Fibroblast of skin of right quadriceps (primary cell): ENCODE measurements at regions not wholly inside any gene's neighbourhood (a gene's known extent, or its start where the extent isn't known, plus 50 kb on each side); places are given as distances from the start of the nearest gene placed in this dataset.
A peak's percentile ranks its signal among the peaks of the same experiment; 100 is the strongest.
"Not testable (repeated sequence)": the region's sequence is repeated elsewhere in the genome, so short reads cannot be mapped to it uniquely, and the experiment has no call there.

Experiments
- DNase-seq: peaks from one replicate; pipeline ENCODE4 v3.0.0-alpha.2; 2013

DNA sequence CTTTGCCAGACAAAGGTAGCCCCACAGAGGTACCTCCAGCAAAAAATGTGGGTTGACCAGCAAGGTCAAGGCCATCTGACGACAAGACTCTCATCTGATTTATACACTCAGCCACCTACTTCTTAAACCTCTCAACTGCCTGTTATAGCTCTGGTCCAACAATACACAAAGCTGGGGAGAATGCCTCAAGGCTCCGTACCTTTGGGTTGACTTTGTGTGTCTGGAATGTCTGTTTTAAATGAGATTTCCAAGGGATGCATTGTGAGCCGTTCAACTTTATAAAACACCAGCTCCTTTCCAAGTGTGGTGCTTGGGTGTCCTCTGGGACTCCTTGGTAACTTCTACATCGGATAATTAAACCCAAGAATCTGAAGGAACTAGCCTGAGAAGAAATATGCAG lies 167.0 kb upstream of the RPL34 start:
- no peak for DNase-seq

DNA sequence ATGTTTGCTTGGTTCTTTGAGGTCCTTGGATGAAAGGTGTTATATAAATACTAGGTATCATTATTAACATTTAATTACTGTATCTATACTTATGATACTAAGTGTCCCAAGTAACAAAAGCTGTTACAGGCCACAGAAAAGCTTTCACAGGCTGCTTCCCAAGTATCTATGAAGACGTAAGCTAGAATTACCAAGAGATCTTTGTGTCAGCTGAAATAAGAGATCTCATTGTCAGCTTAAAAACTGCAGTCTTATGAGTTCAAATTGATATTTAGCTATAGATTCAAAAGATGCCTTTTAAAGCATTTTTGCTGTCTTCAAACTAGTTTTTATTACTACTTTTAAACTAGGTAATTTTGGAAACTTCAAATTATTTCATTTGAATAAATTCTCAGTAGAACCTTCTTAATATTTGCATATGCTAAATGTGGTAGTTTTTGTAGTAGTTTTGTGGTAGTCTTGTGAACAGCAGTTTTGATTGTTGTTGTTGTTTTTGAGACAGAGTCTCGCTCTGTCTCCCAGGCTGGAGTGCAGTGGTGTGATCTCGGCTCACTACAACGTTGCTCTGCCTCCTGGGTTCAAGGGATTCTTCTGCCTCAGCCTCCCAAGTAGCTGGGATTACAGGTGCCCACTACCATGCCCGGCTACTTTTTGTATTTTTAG lies 170.0 kb upstream of the RPL34 start:
- DNase-seq, result no peak

DNA sequence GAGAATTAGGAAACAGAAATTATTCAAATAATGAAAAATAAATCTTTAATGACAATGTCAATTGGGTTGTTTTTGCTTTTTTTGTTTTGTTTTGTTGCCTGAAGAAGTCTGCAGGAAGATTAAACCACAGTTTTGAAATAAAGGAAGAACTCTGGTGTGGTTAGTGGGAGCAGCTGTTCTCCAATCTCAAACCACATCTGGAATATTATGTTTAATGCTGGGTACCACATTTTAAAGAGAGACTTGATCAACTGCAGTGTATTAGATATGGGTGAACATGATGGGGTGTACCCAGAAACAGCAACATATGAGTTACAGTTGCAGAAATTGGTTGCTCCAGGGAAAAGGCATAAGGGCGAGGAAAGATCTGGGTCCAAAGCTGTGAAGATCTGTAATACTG lies 171.2 kb upstream of the RPL34 start:
- no peak for DNase-seq

DNA sequence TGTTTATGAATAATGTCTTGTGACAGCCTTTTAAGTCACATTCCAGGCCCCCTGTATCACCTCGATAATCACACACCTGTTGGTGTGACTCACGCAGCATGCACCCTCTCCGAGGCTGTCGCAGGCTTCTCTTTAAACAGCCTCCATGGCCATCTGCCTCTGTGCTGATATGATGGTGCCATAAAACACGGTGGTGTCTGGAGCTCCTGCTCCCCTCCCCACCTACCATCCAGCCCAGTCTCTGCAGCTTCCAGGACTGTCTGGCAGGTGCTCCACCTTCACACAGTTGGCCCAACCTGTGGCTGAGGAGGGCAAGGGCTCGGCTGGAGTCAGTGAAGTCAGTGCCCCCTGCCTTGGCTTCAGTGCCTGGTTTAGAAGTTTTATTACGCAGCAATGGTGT lies 173.8 kb upstream of the RPL34 start:
- DNase-seq, result no peak

DNA sequence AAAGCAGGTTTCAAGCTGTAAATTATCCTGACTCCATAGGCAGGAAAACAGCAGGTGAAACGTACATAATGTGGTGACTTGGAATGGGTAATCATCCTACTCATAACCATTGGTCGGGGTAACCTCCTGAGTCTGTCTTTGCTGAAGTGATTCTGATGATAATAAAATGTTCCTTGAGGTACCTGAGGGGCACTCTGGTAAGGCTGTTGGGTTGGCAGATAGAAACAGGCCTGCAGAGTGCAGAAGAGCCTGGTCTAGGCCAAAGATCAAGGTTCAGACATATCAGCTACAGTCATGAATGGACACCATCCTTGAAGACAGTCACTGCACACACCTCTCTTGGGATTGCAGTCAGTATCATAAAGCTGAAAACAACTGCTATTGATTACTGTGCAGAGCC lies 174.7 kb upstream of the RPL34 start:
- no peak for DNase-seq

DNA sequence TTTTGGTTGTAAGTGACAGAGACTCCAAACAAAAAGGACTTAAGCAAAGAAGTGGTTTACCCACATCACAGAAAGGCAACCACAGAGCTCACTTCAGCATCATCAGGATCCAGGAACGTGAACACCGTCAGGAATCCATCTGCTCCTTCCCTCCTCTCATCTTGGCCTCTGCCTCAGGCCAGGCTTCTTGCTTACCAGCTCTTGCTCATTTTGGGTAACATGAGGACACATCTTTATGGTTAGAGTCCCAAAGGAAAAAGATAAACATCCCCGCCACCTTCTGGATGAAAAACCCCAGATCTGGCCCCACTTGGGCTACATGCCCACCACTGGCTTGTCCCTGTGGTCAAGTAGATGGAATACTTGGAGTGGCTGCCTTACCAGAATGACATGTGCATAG lies 176.8 kb upstream of the RPL34 start:
- DNase-seq, result no peak

DNA sequence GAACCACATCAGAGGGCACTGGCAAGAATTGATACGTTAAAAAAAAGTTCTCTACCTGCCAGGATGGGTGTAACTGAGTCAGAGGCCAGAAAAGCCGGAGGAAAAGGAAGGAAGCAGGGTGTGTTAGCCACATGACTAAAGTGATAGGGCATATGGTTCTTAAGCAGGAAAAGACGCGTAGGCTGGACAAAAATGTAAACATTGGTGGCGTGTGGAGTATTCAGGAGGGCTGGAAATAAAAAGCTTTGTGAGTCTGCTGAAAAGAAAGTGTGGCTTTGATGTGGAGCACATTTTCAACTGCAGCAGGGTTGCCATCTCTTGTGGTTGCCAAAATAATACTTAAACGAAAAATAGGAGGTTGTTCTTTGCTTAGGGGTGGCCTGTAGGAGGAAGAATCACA lies 186.5 kb upstream of the RPL34 start:
- DNase-seq, result peak; percentile 68

DNA sequence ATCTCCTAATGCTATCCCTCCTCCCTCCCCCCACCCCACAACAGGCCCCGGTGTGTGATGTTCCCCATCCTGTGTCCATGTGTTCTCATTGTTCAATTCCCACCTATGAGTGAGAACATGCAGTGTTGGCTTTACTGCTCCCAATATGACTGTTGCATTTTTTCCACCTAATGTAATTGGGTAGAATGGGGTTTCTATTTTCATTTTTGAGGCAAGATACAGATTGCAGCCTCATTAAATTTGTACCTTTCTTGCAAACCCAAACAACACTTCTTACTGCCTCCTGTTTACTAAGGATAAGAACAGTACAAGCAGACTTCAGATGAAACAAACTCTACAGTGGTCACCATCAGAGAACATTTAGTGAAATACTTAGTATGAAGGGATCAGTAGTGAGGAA lies 187.0 kb upstream of the RPL34 start:
- not testable (repeated sequence) for DNase-seq

DNA sequence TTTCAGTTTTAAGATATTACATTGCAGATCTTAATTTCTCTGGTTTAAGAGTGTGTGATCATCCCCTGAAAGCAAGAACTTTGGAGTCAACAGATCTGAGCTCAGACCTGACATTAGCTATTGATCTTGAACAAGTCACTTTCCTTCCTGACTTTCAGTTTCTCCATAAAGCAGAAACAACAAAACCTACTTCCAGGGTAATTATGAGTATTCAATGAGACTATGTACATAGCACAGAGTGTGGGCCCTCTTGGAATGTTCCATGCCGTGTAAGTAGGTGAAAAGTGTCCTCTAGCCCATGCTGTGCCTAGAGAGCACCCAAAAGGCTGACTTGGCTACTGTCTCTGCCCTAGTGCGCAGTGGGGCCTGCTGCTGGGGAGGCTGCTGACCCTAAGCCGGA lies 188.0 kb upstream of the RPL34 start:
- no peak for DNase-seq

DNA sequence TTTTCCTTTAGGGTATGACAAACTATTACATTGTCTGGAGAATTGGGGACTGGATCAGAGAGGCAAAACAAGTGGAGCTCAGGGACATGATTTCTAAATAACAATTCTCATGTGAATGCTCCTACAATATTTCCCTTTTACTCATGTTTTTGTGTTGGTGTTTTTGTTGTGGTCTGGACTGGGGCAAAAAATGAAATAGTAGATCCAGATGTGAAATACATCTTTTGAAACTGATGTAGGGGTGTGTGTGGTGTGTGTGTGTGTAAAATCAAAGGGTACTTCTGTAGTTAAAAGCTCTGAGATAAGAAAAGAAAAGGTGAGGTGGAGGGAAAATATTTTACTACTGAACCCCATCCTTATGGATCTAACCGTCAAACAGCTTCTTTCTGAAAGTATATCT lies 188.4 kb upstream of the RPL34 start:
- DNase-seq, result no peak

DNA sequence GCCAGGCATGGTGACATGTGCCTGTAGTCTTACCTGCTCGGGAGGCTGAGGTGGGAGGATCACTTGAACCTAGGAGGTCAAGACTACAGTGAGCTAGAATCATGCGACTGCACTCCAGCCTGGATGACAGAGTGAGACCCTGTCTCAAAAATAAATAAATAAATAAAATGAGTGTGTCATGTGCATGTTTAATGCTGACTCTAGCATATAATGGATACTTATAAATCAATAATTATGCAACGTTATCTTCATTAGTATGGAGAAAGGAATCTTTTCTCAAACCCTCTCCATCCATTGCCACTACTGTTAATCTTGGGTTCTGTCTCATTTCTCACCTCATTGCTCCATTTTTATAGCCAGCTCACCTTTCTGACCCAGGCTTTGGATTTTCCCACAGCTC lies 189.5 kb upstream of the RPL34 start:
- DNase-seq, result no peak

DNA sequence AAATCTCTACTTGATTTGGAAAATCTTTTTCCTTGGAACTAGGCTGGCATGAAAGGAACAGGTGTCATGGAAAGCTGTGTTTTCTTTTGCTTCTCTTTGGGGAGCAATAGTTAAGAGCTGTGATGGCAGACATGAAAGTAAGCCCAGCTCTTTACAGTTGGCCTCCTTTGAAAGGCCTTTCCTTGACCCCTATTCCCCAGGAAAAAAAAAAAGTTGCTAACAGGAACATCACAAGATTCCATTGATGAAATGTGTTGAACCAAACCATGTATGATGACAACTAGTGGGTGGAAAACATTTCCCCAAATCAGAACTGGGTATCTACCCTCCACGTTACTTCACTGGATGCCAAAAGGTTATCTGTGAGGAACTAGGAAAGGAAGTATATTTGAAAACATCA lies 190.7 kb upstream of the RPL34 start:
- no peak for DNase-seq

DNA sequence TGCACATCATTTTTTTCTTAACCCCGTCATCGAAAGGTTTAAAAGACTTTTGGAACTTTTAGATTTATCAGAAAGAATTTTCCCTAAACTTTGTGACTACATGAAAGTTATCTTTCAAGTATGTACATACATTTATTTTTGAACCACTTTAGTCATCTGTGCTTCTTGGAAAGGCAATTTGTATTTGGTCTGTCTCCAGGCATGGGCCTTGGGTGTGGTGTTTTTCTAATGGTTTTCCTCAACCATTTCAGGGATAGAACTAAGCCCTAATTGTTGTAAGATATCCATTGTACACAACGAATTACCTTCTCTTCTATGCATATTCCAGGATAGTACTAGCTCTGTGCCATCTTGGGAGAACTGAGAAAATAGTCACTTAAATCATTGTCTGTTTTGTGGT lies 191.5 kb upstream of the RPL34 start:
- DNase-seq, result no peak

DNA sequence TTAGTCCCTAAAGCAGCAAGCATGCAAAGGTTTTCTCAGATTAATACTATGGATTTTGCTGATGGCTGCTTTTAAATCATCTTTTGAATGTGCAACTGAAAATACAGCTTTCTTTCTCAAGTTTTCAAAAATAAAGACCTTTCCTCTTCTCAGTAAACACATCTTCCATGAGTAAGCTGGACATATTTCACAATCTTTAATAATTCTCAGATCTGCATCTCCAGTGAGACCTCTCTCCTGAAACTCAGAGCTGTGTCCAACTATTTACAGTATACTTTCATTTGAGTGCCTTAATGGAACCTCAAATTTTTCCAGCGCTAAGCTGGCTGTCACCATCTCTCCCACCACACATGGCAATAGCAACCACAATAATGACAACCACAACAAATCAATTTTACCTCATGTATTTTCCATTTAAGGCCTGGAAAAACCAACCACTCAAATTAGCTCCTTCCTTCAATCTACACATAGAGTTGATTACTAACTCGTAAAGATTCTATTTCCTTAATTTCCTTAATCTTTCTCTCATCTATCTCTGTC lies 192.4 kb upstream of the RPL34 start:
- DNase-seq, result peak; percentile 85

DNA sequence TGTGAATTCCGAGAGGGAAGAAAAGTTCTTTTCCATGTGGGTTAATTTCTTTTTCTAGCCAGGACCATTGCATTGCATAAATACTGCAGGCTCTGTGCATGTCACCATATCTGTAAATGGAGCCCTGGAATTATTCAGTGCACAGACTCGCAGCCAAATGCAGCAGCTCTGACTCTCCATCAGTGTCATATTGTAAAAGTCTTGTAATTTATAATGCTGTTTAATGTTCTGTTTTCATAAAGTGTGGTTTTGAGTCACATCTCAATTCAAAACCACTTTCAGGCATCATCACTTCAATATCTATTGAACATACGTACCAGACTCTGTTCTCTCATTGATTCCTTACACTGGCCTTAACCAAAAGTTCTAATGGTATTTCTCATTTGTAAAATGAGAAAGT lies 193.9 kb upstream of the RPL34 start:
- DNase-seq, result peak; percentile 83

DNA sequence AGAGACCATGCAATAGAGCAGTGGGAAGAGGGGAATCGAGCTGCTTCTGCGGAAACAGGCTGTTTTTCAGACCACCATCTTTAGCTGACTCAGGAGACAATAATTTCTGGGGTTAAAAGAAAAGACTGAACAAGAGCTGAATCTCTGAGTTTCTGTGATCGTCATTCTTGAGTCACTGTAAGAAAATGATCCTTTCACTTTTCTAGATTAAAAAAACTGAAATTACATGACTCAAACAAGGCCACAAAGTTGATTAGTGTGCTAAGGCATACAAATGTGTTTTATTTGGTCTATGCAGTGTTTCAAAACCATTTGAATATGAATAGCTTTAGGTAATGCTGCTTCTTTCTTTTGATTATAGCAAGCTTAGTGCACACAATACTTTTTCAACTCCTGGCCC lies 194.4 kb upstream of the RPL34 start:
- DNase-seq, result peak; percentile 93

DNA sequence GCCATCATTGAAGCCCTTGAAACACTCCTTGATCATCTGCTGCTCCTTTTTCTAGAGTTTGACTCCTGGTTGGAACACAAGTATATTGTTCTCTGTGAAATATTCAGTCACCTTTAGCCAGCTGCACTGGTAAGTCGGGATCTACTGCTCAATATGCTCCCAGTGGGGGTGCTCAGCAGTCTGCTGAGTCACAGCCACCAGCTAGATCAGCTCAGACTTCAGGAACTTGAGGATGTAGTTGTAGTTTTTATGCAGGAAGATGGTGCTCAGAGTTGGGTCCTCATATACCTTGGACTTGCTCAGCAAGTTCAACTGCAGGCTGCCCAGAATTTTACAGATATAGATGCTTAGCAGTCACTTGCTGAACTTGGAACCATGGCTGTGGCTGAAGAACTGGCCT lies 202.5 kb upstream of the RPL34 start:
- peak; percentile 27 for DNase-seq

DNA sequence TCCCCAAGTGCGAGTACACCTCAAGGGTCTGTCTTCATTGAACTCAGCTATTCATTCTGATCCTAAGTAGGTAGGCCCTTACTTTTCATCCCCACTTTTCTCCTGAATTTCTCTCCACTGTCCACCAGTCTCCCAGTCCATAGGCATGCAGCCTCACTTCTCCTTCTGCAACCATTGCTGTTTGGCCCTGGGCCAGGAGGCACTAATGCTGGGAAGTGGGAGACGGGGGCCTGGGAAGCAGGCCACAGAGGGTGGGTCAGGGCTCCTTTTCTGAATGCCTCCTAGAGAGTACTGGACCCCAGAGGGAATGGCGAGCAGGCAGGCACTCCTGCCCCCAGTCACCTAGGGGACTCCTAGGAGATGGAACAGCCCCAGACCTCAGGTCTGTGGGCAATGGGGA lies 203.5 kb upstream of the RPL34 start:
- DNase-seq, result no peak

DNA sequence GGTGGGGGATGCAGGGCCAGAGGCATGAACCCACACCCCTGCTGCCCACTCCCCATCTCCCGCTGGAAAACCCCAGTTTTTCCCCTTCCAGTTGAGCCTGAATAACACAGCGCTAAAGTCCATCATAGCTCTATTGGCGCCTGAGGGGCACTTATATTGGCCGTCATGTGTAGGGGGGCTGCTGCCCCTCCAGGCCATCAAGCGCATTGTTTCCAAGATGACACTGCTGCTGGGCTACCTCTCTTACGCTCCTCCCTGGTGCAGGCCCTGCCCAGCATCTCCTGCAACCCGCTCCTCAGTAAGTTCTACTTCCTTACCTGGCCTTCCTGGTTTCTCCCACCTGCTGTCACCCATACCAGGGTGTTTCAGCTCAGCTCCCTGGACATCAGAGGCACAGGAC lies 205.0 kb upstream of the RPL34 start:
- DNase-seq, result no peak

DNA sequence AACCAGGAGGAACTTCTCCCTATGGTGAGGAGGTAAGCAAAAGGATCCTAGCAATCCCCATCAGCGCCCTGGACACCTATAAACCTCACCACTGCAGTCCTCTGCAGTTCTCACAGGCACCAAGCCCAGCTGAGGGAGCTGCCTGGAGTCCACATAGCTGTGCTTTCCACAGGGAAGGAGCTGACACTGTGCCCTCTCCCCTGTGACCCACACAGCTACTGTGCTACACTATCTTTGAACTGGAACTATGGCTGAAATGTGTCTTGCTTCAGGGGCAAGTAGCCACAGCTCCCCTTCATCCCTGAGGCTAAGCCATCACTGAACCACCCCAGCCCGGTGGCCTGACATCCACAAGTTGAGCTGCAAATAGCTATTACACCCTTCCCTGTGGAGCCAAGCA lies 208.5 kb upstream of the RPL34 start:
- DNase-seq, result no peak

DNA sequence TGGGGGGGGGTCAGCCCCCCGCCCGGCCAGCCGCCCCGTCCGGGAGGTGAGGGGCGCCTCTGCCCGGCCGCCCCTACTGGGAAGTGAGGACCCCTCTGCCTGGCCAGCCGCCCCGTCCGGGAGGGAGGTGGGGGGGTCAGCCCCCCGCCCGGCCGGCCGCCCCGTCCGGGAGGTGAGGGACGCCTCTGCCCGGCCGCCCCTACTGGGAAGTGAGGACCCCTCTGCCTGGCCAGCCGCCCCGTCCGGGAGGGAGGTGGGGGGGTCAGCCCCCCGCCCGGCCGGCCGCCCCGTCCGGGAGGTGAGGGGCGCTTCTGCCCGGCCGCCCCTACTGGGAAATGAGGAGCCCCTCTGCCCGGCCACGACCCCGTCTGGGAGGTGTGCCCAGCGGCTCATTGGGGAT lies 210.7 kb upstream of the RPL34 start:
- DNase-seq, result not testable (repeated sequence)

DNA sequence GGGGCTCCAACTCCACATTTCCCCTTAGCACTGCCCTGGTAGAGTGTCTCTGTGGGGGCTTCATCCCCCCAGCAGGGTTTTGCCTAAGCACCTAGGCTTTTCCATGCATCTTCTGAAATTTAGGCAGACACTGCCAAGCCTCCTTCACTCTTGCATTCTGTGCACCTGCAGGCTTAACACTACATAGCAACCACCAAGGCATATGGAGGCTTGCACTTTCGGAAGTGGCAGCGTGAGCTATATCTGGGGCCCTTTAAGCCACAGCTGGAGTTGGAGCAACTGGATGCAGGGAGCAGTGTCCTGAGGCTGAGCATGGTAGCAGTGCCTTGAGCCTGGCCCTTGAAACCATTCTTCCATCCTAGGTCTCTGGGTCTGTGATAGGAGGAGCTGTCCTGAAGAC lies 214.8 kb upstream of the RPL34 start:
- DNase-seq, result no peak

DNA sequence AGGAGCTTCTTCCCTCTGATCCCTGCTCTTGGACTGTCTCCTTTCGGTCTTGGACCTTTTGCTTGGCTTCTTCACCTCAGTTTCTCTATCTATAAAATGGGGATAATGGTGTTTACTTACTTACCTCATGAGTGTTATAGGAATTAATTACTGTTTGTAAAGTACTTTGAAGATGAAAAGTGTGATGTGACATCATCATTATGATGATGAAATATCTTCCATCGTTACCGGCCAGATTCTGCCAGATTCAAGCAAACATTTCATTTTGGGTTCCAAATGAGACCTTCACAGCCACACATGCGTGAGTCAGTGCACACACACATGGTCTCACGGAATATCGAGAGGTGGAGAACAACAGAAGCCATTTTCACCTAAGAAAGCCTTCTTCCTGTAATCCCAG lies 220.1 kb upstream of the RPL34 start:
- DNase-seq, result no peak

DNA sequence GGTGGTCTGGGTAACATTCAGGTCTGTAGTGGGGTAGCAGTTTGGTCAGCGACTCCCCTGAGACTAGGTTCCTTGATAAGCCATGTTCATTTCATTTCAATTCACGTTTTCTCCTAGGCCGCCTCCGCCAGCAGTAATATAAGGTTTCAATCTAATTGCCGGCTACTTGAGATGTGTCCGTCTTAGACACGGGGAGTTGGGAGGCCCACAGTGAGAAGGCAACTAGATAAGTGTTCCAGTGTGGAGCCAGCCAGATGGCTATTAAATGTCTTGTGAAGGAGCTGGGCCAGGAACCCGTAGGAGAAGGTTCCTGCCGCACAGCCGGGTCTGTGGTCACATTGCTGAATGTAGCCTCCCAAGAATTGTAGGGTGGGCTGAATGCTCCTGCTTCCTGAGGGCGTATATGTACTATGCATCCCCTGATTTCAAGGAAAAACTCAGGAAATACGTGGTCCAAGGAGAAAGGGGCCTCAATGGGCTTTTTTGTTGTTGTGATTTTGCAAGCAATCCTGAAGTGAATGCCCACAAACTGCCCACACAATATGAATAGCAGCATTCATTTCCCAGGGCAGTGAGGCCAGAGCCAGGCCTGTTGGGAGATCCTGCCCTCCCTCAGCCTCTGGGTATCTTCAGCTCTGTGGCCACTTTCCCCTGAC lies 220.6 kb upstream of the RPL34 start:
- DNase-seq, result no peak

DNA sequence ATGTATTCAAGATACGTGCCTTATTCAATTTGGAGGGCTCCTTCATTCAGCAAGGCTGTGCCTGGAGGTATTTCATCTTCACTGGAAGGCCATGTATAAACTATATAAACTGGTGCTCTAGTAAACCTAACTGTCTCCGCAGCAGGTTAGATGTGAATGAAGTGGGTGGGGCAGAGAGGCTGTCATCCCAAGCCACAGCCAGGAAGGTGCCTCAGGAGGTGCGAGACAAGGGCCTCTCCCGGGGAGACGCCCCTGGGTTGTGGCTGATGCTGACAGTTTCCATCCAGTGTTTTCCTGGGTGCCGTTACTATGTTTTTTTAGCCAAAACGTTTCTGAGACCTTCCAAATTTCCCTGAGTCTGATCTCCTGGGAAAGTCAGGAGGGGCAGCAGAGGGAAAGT lies 221.5 kb upstream of the RPL34 start:
- DNase-seq, result no peak
